Neural progenitor cell (in vitro differentiated cells): ENCODE measurements at regions not wholly inside any gene's neighbourhood (a gene's known extent, or its start where the extent isn't known, plus 50 kb on each side); places are given as distances from the start of the nearest gene placed in this dataset.
A peak's percentile ranks its signal among the peaks of the same experiment; 100 is the strongest.

Source experiments
- DNase-seq: peaks from one replicate; pipeline ENCODE4 v3.0.0-alpha.2; 2016; ENCODE audit warnings: low spot score
- H2AFZ ChIP-seq: fragments of 200-600 bp; sonication (generic); replicated peaks from 2 replicates; pipeline ENCODE4 v1.6.1; 2016; ENCODE audit warnings: antibody characterized with exemption
- H3F3A ChIP-seq: fragments of 200-600 bp; sonication (generic); 2 replicates; pipeline ENCODE4 v1.6.1; 2016; ENCODE audit warnings: antibody characterized with exemption, low read depth
- H3K27ac ChIP-seq: fragments of 200-600 bp; sonication (generic); 2 replicates; pipeline ENCODE4 v1.5.1; 2016; ENCODE audit warnings: mild to moderate bottlenecking
- H3K27me3 ChIP-seq: fragments of 200-600 bp; sonication (generic); 2 replicates; pipeline ENCODE4 v1.6.1; 2016; ENCODE audit warnings: mild to moderate bottlenecking, moderate library complexity
- H3K36me3 ChIP-seq: fragments of 200-600 bp; sonication (generic); 2 replicates; pipeline ENCODE4 v1.5.1; 2016
- H3K4me1 ChIP-seq: fragments of 200-600 bp; sonication (generic); 2 replicates; pipeline ENCODE4 v1.6.1; 2016; ENCODE audit warnings: mixed run types
- H3K4me2 ChIP-seq: fragments of 200-600 bp; sonication (generic); 2 replicates; pipeline ENCODE4 v1.6.1; 2016
- H3K4me3 ChIP-seq: fragments of 200-600 bp; sonication (generic); 2 replicates; pipeline ENCODE4 v1.5.1; 2016
- H3K79me2 ChIP-seq: fragments of 200-600 bp; sonication (generic); 2 replicates; pipeline ENCODE4 v1.6.1; 2016; ENCODE audit warnings: low read depth
- H3K9ac ChIP-seq: fragments of 200-600 bp; sonication (generic); 2 replicates; pipeline ENCODE4 v1.6.1; 2016
- H3K9me3 ChIP-seq: fragments of 200-600 bp; sonication (generic); 2 replicates; pipeline ENCODE4 v1.5.1; 2016; ENCODE audit warnings: low read depth
- H4K20me1 ChIP-seq: fragments of 200-600 bp; sonication (generic); 2 replicates; pipeline ENCODE4 v1.6.1; 2016; ENCODE audit warnings: low read depth
- H3K27ac Mint-ChIP-seq: 3 replicates; pipeline ENCODE4 v1.8.0; 2021; ENCODE audit warnings: mixed read lengths
- H3K27me3 Mint-ChIP-seq: 2 replicates; pipeline ENCODE4 v1.8.0; 2022; ENCODE audit warnings: low read depth, mild to moderate bottlenecking, inconsistent platforms, moderate library complexity, mixed read lengths; ENCODE audit not compliant: insufficient read depth
- H3K36me3 Mint-ChIP-seq: 3 replicates; pipeline ENCODE4 v1.8.0; 2021; ENCODE audit warnings: mixed read lengths
- H3K4me1 Mint-ChIP-seq: 3 replicates; pipeline ENCODE4 v1.8.0; 2021; ENCODE audit warnings: mixed read lengths
- H3K4me3 Mint-ChIP-seq: 3 replicates; pipeline ENCODE4 v1.8.0; 2021; ENCODE audit warnings: mild to moderate bottlenecking, moderate library complexity, mixed read lengths
- H3K9me3 Mint-ChIP-seq: 3 replicates; pipeline ENCODE4 v1.8.0; 2020; ENCODE audit warnings: mixed read lengths
- EZH2 ChIP-seq: fragments of 200-600 bp; sonication (generic); IDR thresholded peaks from 2 replicates; pipeline ENCODE4 v1.6.1; 2017; ENCODE audit warnings: antibody characterized with exemption, mild to moderate bottlenecking, moderate library complexity
- EZH2phosphoT487 ChIP-seq: fragments of 200-600 bp; sonication (generic); IDR thresholded peaks from 2 replicates; pipeline ENCODE4 v1.6.1; 2017; ENCODE audit warnings: antibody characterized with exemption
- TF ChIP-seq, protein P1 (sequence below): fragments of 200-600 bp; sonication (generic); IDR thresholded peaks from 2 replicates; pipeline ENCODE4 v1.5.1; 2017; ENCODE audit warnings: antibody characterized with exemption, mild to moderate bottlenecking

DNA sequence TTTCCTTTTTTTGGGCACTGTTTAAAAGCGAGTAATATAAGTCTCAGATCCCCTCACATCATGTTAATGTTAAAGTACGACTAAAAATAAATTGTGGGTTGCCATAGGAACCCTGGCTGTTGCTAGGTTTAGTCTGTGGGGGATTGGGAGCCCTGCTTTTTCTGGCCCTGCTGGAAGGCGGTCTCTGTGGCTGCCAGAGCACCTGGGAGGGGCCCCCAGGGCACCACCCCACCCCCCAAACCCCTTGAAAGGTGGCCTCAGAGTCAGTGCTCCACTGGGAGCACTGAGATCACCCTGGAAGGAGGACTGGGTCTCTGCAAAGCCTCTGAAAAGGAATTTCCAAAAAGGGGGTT is 66.2 kb upstream of the NEURL1B start:
- no peaks in the 10 kb centered on the region for H3K36me3 ChIP-seq
- Mint-ChIP-seq H3K4me3 (peak overlapping the region; percentile 3), H3K36me3 (no peaks in the 10 kb centered on the region), H3K4me1 (peaks cover 59% of the 10 kb centered on the region), H3K27me3 (peaks cover 11% of the 10 kb centered on the region), H3K27ac (peak overlapping the region; percentile 85), H3K9me3 (no peaks in the 10 kb centered on the region)
- no peaks in the 10 kb centered on the region for H4K20me1 ChIP-seq
- DNase-seq = no peak
- H3K9ac ChIP-seq = no peak overlapping the region
- no peaks in the 10 kb centered on the region for H3K9me3 ChIP-seq
- H3K79me2 ChIP-seq = no peaks in the 10 kb centered on the region
- TF ChIP-seq EZH2 = no peak
- no peak for TF ChIP-seq EZH2phosphoT487
- TF ChIP-seq, protein P1, sequence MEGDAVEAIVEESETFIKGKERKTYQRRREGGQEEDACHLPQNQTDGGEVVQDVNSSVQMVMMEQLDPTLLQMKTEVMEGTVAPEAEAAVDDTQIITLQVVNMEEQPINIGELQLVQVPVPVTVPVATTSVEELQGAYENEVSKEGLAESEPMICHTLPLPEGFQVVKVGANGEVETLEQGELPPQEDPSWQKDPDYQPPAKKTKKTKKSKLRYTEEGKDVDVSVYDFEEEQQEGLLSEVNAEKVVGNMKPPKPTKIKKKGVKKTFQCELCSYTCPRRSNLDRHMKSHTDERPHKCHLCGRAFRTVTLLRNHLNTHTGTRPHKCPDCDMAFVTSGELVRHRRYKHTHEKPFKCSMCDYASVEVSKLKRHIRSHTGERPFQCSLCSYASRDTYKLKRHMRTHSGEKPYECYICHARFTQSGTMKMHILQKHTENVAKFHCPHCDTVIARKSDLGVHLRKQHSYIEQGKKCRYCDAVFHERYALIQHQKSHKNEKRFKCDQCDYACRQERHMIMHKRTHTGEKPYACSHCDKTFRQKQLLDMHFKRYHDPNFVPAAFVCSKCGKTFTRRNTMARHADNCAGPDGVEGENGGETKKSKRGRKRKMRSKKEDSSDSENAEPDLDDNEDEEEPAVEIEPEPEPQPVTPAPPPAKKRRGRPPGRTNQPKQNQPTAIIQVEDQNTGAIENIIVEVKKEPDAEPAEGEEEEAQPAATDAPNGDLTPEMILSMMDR = no peak
- no peak overlapping the region for H3K4me3 ChIP-seq
- no peaks in the 10 kb centered on the region for H3K27me3 ChIP-seq
- H3K27ac ChIP-seq = peak overlapping the region; percentile 65
- peak overlapping the region; percentile 93 for H2AFZ ChIP-seq
- H3K4me1 ChIP-seq = peaks cover 47% of the 10 kb centered on the region
- peaks cover 37% of the 10 kb centered on the region for H3F3A ChIP-seq
- peak overlapping the region; percentile 19 for H3K4me2 ChIP-seq

DNA sequence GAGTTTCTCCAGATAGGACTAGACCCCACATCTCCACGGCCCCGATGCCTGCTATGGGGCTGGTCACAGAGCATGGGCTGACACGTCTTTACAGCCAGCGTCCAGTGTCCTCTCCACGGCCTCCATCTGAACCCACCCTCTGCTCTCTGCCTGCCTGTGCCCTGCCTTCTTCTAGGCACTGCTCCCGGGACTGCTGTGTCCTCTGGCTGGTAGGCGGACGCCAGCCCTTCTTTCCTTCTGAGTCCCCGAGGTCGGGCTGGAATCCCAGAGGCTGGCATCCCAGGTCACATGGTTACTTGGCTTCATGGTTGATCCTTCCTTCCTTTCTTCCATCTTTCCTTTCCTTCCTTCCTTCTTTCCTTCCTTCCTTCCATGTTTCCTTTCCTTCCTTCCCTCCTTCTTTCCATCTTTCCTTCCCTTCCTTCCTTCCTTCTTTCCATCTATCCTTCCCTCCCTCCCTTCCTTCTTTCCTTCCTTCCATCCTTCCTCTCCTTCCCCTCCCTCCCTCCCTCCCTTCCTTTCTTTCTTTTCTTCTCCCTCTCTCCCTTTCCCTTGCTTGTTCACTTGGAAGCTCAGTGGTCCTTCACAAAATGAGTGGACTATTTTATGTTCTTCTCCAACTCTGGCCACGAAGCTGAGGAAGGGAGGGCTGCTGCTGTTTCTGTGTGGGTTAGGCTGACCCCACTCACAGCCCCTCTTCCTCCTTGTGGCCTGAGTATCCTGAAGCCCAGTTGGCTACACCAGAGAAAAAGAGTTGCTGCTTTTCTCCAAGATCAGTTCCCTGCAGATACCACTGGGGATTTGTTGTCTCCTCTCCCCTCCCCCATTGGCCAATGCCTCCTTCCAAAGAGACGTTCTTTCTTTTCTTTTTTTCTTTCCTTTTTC is 66.8 kb upstream of the NEURL1B start:
- DNase-seq = no peak
- Mint-ChIP-seq H3K4me3 (peak overlapping the region; percentile 3), H3K4me1 (peaks cover 63% of the 10 kb centered on the region), H3K27ac (peak overlapping the region; percentile 85), H3K9me3 (no peaks in the 10 kb centered on the region), H3K36me3 (no peaks in the 10 kb centered on the region), H3K27me3 (peaks cover 9% of the 10 kb centered on the region)
- no peak overlapping the region for H3K4me3 ChIP-seq
- peak overlapping the region; percentile 93 for H2AFZ ChIP-seq
- peak overlapping the region; percentile 19 for H3K4me2 ChIP-seq
- no peaks in the 10 kb centered on the region for H3K27me3 ChIP-seq
- H3K9ac ChIP-seq = no peak overlapping the region
- H3K4me1 ChIP-seq = peaks cover 51% of the 10 kb centered on the region
- peak overlapping the region; percentile 23 for H3K27ac ChIP-seq
- no peaks in the 10 kb centered on the region for H3K9me3 ChIP-seq
- no peaks in the 10 kb centered on the region for H3K79me2 ChIP-seq
- TF ChIP-seq, protein P1 = no peak
- TF ChIP-seq EZH2phosphoT487 (no peak), EZH2 (no peak)
- peaks cover 37% of the 10 kb centered on the region for H3F3A ChIP-seq
- no peaks in the 10 kb centered on the region for H3K36me3 ChIP-seq
- H4K20me1 ChIP-seq = no peaks in the 10 kb centered on the region

DNA sequence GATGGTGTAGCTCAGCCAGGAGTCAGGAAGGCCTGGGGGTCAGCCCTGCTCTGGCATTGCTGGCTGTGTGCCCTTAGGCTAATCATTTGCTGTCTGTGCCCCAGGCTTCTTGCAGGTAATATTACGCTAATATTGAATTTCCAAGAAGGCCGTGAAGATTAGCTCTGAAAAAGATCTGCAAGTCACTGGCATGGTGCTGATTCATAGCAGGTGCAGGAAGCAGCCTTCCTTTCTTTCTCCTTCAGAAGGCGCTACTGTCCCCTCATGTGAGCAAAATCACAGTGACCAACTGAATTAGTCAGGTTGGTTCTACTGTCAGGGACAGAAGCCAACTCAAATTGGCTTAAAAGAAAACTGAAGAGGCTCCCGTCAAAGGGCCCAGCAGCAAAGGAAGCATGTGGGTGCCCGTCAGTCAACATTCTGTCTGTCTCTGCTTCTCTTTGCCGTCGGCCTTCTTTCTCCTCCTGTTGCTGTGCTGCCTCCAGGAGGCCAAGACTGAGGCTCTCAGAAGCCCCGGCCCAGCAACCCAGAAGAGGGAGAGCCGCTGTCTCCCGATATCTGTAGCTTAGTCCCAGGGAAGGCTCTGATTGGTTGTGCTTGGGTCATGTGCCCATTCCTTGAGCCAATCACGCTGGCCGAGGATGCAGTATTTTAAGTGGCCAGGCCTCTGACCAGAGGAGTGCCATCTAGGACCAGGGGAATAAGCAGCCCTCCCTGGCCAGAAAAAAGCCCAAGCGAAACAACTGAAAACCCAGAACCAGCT is 67.8 kb upstream of the NEURL1B start:
- H4K20me1 ChIP-seq = no peaks in the 10 kb centered on the region
- H2AFZ ChIP-seq = no peak overlapping the region
- Mint-ChIP-seq H3K36me3 (no peaks in the 10 kb centered on the region), H3K4me1 (peaks cover 65% of the 10 kb centered on the region), H3K27me3 (peaks cover 11% of the 10 kb centered on the region), H3K27ac (peak overlapping the region; percentile 50), H3K4me3 (no peak overlapping the region), H3K9me3 (no peaks in the 10 kb centered on the region)
- no peak for DNase-seq
- H3K36me3 ChIP-seq = no peaks in the 10 kb centered on the region
- no peaks in the 10 kb centered on the region for H3K9me3 ChIP-seq
- H3F3A ChIP-seq = peaks cover 37% of the 10 kb centered on the region
- no peak overlapping the region for H3K4me2 ChIP-seq
- H3K4me1 ChIP-seq = peaks cover 51% of the 10 kb centered on the region
- no peak overlapping the region for H3K4me3 ChIP-seq
- no peaks in the 10 kb centered on the region for H3K27me3 ChIP-seq
- no peak overlapping the region for H3K27ac ChIP-seq
- H3K79me2 ChIP-seq = no peaks in the 10 kb centered on the region
- TF ChIP-seq EZH2 (no peak), EZH2phosphoT487 (no peak)
- TF ChIP-seq, protein P1 = no peak
- H3K9ac ChIP-seq = no peak overlapping the region
